ENCODE measurements at regions not wholly inside any gene's neighbourhood (a gene's known extent, or its start where the extent isn't known, plus 50 kb on each side); places are given as distances from the start of the nearest gene placed in this dataset.

DNA sequence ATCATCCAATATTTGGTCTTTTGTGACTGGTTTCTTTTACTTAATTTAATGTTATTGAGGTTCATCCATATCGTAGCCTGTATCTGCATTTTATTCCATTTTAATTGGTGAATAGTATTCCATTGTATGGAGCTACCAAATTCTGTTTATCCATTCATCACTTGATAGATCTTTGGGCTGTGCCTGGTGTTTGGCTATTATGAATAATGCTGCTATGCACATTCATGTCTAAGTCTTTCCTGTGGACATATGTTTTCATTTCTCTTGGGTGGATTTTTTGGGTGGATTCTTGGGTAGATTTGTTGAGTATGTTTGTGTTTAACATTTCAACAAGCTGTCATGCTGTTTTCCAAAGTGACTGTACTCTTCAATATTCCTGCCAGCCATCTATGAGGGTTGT is 52.5 kb upstream of the NEDD4L start:
- no peak for DNase-seq

DNA sequence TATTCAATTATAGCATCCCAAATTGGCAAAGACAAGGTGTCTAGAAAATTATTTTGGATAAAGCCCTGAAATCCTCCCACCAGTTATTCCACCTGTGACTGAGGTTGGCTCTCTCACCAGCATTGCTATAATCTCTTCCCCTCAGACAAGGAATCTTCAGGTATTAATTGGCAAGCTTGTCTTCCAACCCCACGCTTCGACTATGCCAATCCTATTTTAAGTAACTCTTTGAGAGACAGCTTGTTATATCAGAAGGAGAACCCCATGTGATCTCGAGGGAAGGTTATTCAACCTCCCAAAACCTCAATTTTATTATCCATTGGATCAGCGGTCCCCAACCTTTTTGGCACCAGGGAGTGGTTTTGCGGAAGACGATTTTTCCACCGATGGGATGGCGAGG is 54.5 kb upstream of the NEDD4L start:
- no peak for DNase-seq

DNA sequence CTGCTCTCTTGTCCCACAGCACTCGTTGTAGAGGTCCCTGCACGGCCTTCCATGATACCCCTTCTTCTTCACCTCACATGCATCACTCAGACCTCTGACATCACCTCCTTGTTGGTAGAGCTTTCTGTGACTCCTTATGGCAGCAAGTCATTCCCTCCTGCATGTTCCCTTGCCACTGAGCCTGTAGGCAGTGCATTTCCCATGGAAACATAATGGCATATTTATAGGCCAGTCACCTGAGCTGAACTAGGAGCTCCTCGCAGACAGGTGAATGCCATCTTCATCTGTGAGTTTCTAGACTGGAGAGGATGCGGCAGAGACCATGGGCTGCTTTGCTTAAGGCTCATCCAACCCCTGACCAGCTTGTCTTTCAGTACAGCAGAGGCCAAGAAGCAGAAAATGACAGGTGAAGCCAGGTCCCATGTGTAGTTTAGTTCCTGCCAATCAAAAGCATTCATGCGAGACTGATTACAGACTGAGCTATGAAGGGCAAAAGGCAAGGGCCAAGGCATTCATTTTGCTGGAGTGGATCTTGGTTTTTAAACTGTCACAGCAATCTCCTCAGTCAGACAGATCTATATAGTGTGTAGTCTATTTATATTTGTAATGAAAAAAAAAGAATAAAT is 59.4 kb upstream of the NEDD4L start:
- DNase-seq = peak; percentile 40

DNA sequence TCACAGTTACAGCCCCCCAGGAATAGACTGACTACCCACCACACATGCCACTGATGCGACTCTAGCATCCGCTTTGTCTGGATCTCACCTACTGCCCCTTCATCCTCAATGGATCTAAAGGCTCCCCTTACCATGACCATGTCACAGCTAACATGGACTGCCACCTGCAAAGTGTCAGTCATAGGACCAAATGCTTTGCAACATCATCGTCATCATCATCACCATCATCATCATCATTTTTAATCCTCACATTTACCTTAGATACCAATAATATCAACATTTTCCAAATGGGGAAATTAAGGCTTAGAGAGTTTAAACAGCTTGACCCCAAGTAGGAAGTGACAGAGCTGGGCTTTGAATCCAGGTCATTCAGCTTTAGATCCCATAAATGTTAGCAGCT is 60.1 kb upstream of the NEDD4L start:
- no peak for DNase-seq

GRCh38 chr18:57983472-57983871 is 60.6 kb upstream of the NEDD4L start:
- DNase-seq = no peak

DNA sequence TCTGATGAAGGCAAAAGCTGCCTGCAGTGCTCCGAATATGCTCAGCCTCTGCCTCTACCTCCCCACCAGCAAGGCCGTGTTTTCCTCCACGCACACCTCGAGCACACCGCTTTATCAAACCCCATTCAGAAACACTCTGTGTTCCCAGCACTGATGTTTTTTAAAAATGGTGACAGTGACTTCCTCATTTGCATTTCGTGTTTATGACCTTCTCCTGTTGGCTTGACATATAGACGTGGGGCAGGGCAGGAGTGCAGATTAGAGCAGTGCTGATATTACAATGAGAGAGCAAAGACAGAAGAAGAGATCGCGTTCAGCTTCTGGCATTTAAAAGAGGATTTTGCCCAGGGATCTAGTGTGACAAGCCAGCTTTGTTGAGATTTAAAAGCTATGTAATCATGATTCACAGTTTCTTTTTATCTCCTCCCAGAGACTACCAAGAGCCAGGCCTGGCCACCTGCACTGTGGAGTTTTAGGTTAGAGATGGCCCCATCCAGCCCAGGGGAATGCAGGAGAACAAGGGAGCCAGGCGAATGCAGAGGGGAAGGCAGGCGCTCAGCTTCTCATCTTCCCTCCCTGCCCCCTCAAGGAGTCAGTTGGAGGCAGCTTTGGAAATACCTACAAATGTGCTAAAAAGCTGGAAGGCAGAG is 61.5 kb upstream of the NEDD4L start:
- DNase-seq = no peak

GRCh38 chr18:57981308-57982028 is 62.6 kb upstream of the NEDD4L start:
- DNase-seq = no peak

GRCh38 chr18:57980573-57981307 is 63.3 kb upstream of the NEDD4L start:
- DNase-seq = peak; percentile 13

- DNase-seq = no peak
These were observed 67.7 kb upstream of the NEDD4L start for GRCh38 chr18:57976230-57976773.

GRCh38 chr18:57975805-57976204 is 68.2 kb upstream of the NEDD4L start:
- no peak for DNase-seq

DNA sequence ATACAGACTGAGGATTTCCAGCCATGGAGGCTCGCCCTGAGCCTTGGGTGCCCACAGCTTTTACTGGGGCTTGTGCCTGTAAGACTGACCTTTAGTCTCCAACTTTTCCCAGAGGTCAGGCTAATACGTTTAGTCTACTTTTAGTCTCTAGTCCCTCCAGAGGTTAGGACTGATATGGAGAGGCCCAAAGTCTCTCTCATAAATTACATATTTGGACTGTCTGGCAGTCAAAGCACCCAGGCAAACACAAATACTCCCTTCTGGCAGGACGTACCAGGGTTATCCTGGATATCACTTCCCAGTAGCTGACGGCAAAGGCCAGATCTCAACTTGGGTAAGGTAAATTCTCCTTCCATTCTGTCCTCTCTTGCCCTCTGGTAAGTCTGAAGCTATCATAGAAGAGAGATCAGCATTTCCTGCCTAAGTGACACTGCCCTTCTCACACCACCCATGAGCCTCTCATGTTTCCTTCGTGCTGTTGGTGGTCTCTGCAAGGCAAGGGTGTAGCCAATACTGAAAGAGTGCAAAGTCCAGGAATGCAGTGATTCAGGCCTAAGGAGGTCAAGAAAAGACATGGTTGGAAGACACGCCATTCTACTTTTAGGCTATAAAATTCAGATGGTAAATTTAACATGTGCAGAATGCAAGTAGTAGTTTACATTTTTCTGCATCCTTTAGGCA is 69.3 kb upstream of the NEDD4L start:
- DNase-seq = no peak

DNA sequence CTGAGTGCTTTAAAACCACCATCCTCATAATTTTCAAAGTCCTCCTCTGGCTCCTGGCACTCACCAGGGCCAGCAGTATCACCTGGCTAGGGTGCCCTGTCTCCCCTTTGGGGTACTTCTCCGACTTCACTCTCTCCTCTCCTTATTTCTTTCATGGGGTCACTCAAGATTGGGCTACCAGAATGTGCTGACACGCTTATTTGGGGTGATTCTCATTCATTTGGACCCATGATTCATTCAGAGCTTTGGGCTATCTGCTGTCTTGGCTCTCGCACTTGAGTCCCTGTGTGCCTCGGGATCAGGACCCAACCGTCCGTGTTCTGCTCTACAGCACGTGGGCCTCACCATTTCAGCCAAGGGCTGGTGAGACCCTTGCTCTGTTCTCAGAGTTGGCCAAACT is 70.1 kb upstream of the NEDD4L start:
- no peak for DNase-seq

DNA sequence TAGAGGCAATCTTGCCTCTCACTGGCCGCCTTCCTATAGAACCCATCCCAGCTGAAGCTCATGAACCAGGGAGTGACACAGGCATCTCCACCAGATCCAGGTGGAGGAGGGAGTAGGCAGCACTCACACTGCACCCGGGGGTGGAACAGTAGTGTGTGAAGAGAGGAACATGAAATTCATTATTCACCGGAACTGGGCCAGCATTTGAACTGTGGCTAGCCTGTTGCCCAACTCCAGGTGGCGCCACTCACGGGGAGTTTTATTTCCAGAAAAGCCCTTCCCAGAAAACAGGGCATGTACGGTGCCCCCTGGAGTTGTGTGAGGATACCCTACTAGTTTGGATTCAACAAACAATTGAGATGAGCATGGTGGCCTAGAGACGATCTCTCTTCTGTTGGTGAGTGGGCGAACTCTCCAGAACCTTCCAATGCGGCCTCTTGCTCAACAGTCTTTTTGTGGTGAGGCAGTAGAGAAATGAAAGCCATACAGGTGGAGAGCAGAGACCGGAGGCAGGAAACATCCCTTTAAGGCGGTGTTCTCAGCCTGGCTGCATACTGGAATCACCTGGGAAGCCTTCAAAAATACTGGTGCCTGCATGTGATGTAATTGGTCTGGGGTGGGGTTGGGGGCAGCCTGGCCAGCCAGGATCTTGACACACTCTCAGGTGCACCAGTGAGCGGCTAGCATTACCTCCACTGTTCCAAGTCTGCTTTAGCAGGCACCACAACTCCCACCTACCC is 73.5 kb upstream of the NEDD4L start:
- no peak for DNase-seq

DNA sequence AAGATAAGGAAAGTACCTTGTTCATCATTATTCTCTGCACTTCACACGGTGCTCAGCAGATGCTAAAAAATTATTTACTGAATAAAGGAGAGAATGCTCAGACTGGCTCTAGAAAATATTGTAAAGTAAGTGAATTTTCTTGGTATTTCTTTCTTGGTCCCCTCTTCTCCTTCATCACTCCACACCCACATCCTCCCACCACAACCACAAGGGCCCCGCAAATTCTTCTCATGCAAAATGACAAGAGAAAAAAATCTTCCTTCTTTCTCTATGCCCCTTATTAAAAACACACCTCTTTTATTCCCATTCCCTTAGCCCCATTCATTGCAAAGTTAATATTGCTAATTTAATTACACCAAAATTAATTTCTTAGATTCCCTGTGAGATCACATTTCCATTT is 74.2 kb upstream of the NEDD4L start:
- no peak for DNase-seq

GRCh38 chr18:57965246-57965645 is 78.8 kb upstream of the NEDD4L start:
- no peak for DNase-seq

DNA sequence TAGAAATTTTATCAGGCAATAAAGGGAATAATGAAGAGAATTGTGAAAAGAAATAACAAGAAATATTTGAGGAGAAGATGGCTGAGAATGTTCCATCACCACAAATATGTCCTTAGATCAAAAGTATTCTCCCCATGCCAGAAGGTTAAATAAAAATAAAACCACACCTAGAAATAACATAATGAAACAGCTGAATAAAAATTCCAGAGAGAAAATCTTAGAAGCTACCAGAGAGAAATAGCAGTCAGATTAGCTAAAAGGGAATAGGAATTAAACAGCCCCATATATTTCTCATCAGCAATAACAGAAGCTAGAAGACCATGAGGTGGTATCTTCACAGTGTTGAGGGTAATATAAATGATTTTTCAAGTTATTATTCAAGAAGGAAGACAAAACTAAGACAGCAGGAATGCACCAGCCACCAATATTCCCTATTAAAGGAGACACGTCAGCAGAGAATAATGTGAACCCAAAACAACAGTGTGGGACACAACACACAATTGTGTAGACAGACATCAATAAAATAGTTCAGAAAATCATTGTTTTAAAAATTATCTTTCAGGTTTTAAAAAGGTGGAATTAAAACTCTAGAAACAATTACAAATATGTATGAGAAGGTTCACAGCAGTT is 82.0 kb upstream of the NEDD4L start:
- DNase-seq = no peak

GRCh38 chr18:57961411-57961810 is 82.6 kb upstream of the NEDD4L start:
- DNase-seq = no peak

GRCh38 chr18:57959278-57959677 is 84.7 kb upstream of the NEDD4L start:
- DNase-seq = peak; percentile 14

- DNase-seq = no peak
These were observed 86.8 kb upstream of the NEDD4L start for GRCh38 chr18:57957210-57957609.

- no peak for DNase-seq
These were observed 87.5 kb upstream of the NEDD4L start for GRCh38 chr18:57956491-57956890.

DNA sequence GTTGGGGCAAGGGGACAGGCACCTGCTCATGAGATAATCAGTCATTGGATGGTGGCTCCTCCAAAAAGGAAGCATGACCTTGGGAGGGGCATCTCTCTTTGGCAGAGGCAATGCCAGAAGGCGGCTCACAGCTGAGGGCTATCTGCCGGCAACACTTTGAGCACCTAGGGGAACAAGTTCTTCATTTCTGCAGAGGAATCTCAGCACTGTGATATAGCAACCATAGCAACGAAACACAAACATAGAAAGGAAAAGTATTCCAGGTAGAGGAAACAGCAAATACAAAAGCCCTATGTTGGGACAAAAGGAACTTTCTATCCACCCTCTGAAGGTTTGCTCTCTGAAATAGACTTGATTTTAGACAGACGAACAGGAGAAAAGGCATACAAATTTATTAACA is 89.1 kb upstream of the NEDD4L start:
- DNase-seq = no peak

GRCh38 chr18:57953883-57954282 is 90.1 kb upstream of the NEDD4L start:
- DNase-seq = no peak

Measured in NCI-H2227 treated with DMSO at 0.1 percent for 48 hours (cell line).